ENCODE measurements at regions not wholly inside any gene's neighbourhood (a gene's known extent, or its start where the extent isn't known, plus 50 kb on each side); places are given as distances from the start of the nearest gene placed in this dataset.
A peak's percentile ranks its signal among the peaks of the same experiment; 100 is the strongest.

DNA sequence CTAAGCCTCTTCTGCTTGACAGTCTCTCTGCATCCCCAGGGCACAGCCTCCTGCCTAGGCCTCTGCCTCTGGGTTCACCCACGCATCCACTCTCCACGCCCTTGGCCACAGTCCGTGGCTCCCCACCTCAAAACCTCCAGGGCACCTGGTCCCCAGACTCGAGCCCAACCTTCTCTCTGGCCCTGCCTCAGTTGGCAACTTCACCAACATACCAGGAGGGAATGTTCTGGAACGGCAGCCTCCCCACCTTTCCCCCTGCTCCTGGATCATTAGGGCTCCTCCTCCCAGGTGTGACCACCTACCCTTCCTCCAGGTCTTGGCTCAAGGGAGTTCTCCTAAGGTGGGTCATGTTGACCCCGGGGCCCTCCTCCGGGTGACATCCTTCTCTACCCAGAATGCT is 69.1 kb downstream of the SOX1 start:
- Mint-ChIP-seq H3K27me3 (ENCODE audit: low read depth) (peaks cover 32% of the 10 kb centered on the region), H3K4me3 (ENCODE audit: unreplicated experiment) (no peak overlapping the region), H3K9me3 (ENCODE audit: low read depth) (no peaks in the 10 kb centered on the region), H3K4me1 (ENCODE audit: low read depth) (no peaks in the 10 kb centered on the region), H3K36me3 (ENCODE audit: low read depth) (no peaks in the 10 kb centered on the region), H3K27ac (ENCODE audit: unreplicated experiment) (no peak overlapping the region)
- DNase-seq (ENCODE audit: low spot score), result peak; percentile 71
- TF ChIP-seq CTCF (IDR thresholded peaks at IDR 0.05), result no peak

- Mint-ChIP-seq H3K36me3 (ENCODE audit: low read depth) (no peaks in the 10 kb centered on the region), H3K27me3 (ENCODE audit: low read depth) (peaks cover 30% of the 10 kb centered on the region), H3K4me3 (ENCODE audit: unreplicated experiment) (no peak overlapping the region), H3K9me3 (ENCODE audit: low read depth) (no peaks in the 10 kb centered on the region), H3K4me1 (ENCODE audit: low read depth) (no peaks in the 10 kb centered on the region), H3K27ac (ENCODE audit: unreplicated experiment) (no peak overlapping the region)
- TF ChIP-seq CTCF (IDR thresholded peaks at IDR 0.05), result no peak
- peak; percentile 42 for DNase-seq (ENCODE audit: low spot score)
Measured at GRCh38 chr13:112137144-112137543, 70.2 kb downstream of the SOX1 start.

GRCh38 chr13:112140366-112140765 is 73.4 kb downstream of the SOX1 start:
- H3K27ac Mint-ChIP-seq (ENCODE audit: unreplicated experiment), result no peak overlapping the region
- no peaks in the 10 kb centered on the region for H3K36me3 Mint-ChIP-seq (ENCODE audit: low read depth)
- no peak for TF ChIP-seq CTCF (IDR thresholded peaks at IDR 0.05)

GRCh38 chr13:112141643-112142400 is 74.9 kb downstream of the SOX1 start:
- Mint-ChIP-seq H3K27ac (ENCODE audit: unreplicated experiment) (no peak overlapping the region), H3K36me3 (ENCODE audit: low read depth) (no peaks in the 10 kb centered on the region), H3K4me3 (ENCODE audit: unreplicated experiment) (no peak overlapping the region), H3K4me1 (ENCODE audit: low read depth) (no peaks in the 10 kb centered on the region), H3K9me3 (ENCODE audit: low read depth) (no peaks in the 10 kb centered on the region), H3K27me3 (ENCODE audit: low read depth) (peaks cover 15% of the 10 kb centered on the region)
- peak; percentile 65 for DNase-seq (ENCODE audit: low spot score)
- no peak for TF ChIP-seq CTCF (IDR thresholded peaks at IDR 0.05)

More at GRCh38 chr13:112140366-112140765, 73.4 kb downstream of the SOX1 start:
- Mint-ChIP-seq H3K4me3 (ENCODE audit: unreplicated experiment) (no peak overlapping the region), H3K9me3 (ENCODE audit: low read depth) (no peaks in the 10 kb centered on the region), H3K4me1 (ENCODE audit: low read depth) (no peaks in the 10 kb centered on the region), H3K27me3 (ENCODE audit: low read depth) (peaks cover 17% of the 10 kb centered on the region)
- DNase-seq (ENCODE audit: low spot score), result peak; percentile 30

- no peak overlapping the region for H3K4me3 Mint-ChIP-seq (ENCODE audit: unreplicated experiment)
- H3K36me3 Mint-ChIP-seq (ENCODE audit: low read depth), result no peaks in the 10 kb centered on the region
- H3K27ac Mint-ChIP-seq (ENCODE audit: unreplicated experiment), result no peak overlapping the region
- peaks cover 2% of the 10 kb centered on the region for H3K9me3 Mint-ChIP-seq (ENCODE audit: low read depth)
- DNase-seq (ENCODE audit: low spot score), result peak; percentile 28
- TF ChIP-seq CTCF (IDR thresholded peaks at IDR 0.05), result no peak
- no peaks in the 10 kb centered on the region for H3K4me1 Mint-ChIP-seq (ENCODE audit: low read depth)
- peaks cover 11% of the 10 kb centered on the region for H3K27me3 Mint-ChIP-seq (ENCODE audit: low read depth)
Measured at GRCh38 chr13:112142401-112142930, 75.5 kb downstream of the SOX1 start.

All from chondrocyte (in vitro differentiated cells).